Right lobe of liver (tissue), 4 donors: ENCODE measurements at regions not wholly inside any gene's neighbourhood (a gene's known extent, or its start where the extent isn't known, plus 50 kb on each side); places are given as distances from the start of the nearest gene placed in this dataset.

Experiments used
- POLR2A ChIP-seq: fragments of 450-650 bp; IDR thresholded peaks from one replicate; pipeline ENCODE4 v1.6.1; 2017; ENCODE audit warnings: antibody characterized with exemption, mild to moderate bottlenecking
- TF ChIP-seq, protein P1 (sequence below), 4 donors: fragments of 200-600 bp in 3 of 4; fragments of 450-650 bp in 1 of 4; IDR thresholded peaks; one replicate each; pipeline versions ENCODE4 v1.5.1 to v1.8.0; 2016 to 2022; ENCODE audit warnings: antibody characterized with exemption in 4 of 4, mild to moderate bottlenecking in 2 of 4
- donor health status: DM: no; HTN: no; CAD: no.
- donor health status: DM: no; HTN: no; CAD: no.
- donor health status: DM: no; HTN: yes; CAD: no.

DNA sequence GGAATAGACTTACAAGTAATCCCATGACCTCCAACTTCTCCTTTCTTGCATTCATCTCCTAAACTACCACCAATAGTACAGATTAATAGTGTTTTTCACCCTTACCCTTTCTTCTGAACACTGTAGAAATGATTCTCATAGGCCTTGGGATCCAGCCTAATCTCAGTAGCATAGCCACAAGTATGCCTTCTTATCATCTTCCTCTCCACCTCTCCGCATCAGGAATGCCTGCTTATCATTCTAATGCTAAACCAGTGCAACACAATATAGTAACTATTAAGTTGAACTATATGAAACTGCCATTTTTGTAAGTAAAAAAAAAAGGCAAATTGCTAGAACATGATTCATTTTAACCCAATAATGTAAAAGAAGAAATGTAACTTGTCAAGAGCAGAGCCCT lies 79.5 kb upstream of the IL2 start:
- TF ChIP-seq, protein P1, sequence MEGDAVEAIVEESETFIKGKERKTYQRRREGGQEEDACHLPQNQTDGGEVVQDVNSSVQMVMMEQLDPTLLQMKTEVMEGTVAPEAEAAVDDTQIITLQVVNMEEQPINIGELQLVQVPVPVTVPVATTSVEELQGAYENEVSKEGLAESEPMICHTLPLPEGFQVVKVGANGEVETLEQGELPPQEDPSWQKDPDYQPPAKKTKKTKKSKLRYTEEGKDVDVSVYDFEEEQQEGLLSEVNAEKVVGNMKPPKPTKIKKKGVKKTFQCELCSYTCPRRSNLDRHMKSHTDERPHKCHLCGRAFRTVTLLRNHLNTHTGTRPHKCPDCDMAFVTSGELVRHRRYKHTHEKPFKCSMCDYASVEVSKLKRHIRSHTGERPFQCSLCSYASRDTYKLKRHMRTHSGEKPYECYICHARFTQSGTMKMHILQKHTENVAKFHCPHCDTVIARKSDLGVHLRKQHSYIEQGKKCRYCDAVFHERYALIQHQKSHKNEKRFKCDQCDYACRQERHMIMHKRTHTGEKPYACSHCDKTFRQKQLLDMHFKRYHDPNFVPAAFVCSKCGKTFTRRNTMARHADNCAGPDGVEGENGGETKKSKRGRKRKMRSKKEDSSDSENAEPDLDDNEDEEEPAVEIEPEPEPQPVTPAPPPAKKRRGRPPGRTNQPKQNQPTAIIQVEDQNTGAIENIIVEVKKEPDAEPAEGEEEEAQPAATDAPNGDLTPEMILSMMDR (IDR thresholded peaks at IDR 0.05) = no peak
- TF ChIP-seq POLR2A = no peak
